ENCODE measurements at regions not wholly inside any gene's neighbourhood (a gene's known extent, or its start where the extent isn't known, plus 50 kb on each side); places are given as distances from the start of the nearest gene placed in this dataset.

GRCh38 chr3:23052620-23053019, 150.5 kb upstream of the UBE2E2 start:
- H3K4me2 ChIP-seq (ENCODE audit: insufficient read depth in 1 of 2, low read depth in 2 of 2, low read length in 2 of 2): no peak overlapping the region
- H4K8ac ChIP-seq (ENCODE audit: extremely low read depth, insufficient read depth, low read length): no peak overlapping the region
- no peaks in the 10 kb centered on the region for H4K20me1 ChIP-seq (replicated peaks in 1 of 2; ENCODE audit: control insufficient read depth in 1 of 2, insufficient read depth in 2 of 2, low read length in 2 of 2)
- no peaks in the 10 kb centered on the region for H3K4me1 ChIP-seq (replicated peaks in 1 of 4; ENCODE audit: control insufficient read depth in 3 of 4, insufficient read depth in 4 of 4, low read length in 3 of 4)
- WGBS, 2 experiments (ENCODE audit: extremely low coverage in 1 of 2, insufficient coverage in 1 of 2, insufficient read length in 1 of 2, insufficient replicate concordance in 2 of 2, low coverage in 1 of 2, low lambda C conversion rate in 2 of 2, missing lambda C conversion rate in 1 of 2): 81% methylated on average over 7 of the region's 7 CpGs; no CpG with 5 or more reads in 1 of the 2 experiments
- POLR2A ChIA-PET (ENCODE audit: partially characterized antibody): interaction anchor here (1.5 kb wide), 1 partner anchor 33 kb away, joined by 4 read pairs; no protein-coding TSS in a partner anchor
- no peak overlapping the region for H2AFZ ChIP-seq (ENCODE audit: low read length)
- H2BK20ac ChIP-seq (ENCODE audit: low read length): no peak overlapping the region
- no peak overlapping the region for H2BK15ac ChIP-seq (ENCODE audit: low read length)
- DNase-seq (ENCODE audit: low read depth in 1 of 2, low spot score in 2 of 2) (peak; percentile 27 to 62), FAIRE-seq (no peak)
- no peak overlapping the region for H3K18ac ChIP-seq (ENCODE audit: extremely low read depth, low read length)
- no peaks in the 10 kb centered on the region for H3K79me2 ChIP-seq (ENCODE audit: control insufficient read depth in 1 of 2, insufficient read depth in 2 of 2, low read length in 2 of 2)
- no peak overlapping the region for H4K91ac ChIP-seq (replicated peaks; ENCODE audit: insufficient read length, low read length)
- no peak overlapping the region for H3K9ac ChIP-seq (replicated peaks in 1 of 4; ENCODE audit: extremely low read depth in 1 of 4, low read depth in 3 of 4, low read length in 3 of 4)
- H3K14ac ChIP-seq (ENCODE audit: insufficient read length): no peak overlapping the region
- no peaks in the 10 kb centered on the region for H3K27me3 ChIP-seq (replicated peaks in 1 of 4; ENCODE audit: control insufficient read depth in 3 of 4, extremely low read depth in 1 of 4, insufficient read depth in 3 of 4, low read length in 3 of 4)
- no peaks in the 10 kb centered on the region; the same call in 1 of the 2 replicates for H3K23me2 ChIP-seq (ENCODE audit: low read depth, low read length)
- CTCF ChIA-PET (ENCODE audit: partially characterized antibody): interaction anchor here (0.6 to 1.3 kb wide), 4 partner anchors 26 to 1453 kb away, joined by 3 to 4 read pairs (median 3); no protein-coding TSS in a partner anchor
- no peaks in the 10 kb centered on the region for H3K36me3 ChIP-seq (ENCODE audit: control insufficient read depth in 2 of 4, insufficient read depth in 4 of 4, low read length in 3 of 4)
- H3K79me1 ChIP-seq (ENCODE audit: low read depth, low read length): no peaks in the 10 kb centered on the region
- H2AK5ac ChIP-seq (ENCODE audit: low read depth, low read length): no peak overlapping the region
- H4K5ac ChIP-seq (ENCODE audit: insufficient read length, low read depth, low read length): no peak overlapping the region
- no peak overlapping the region for H3K4me3 ChIP-seq (ENCODE audit: extremely low read depth in 1 of 4, insufficient read depth in 2 of 4, low read depth in 3 of 4, low read length in 4 of 4)
- H3K56ac ChIP-seq (replicated peaks; ENCODE audit: insufficient read length, low read depth, low read length): no peak overlapping the region
- H3K23ac ChIP-seq (ENCODE audit: insufficient read length): no peak overlapping the region
- no peak overlapping the region for H2BK12ac ChIP-seq (ENCODE audit: low read depth, low read length)
- no peak overlapping the region for H2BK120ac ChIP-seq (replicated peaks; ENCODE audit: low read depth, low read length)
- H3K27ac ChIP-seq (ENCODE audit: low read depth, low read length): no peak overlapping the region
- no peak overlapping the region for H3K4ac ChIP-seq (replicated peaks; ENCODE audit: insufficient read length, low read depth, low read length)
- H2BK5ac ChIP-seq (ENCODE audit: low read depth, low read length): no peak overlapping the region
- no peaks in the 10 kb centered on the region for H3K9me3 ChIP-seq (ENCODE audit: insufficient read depth in 2 of 2, low read depth in 1 of 2, low read length in 1 of 2)
- no peak for TF ChIP-seq SIX5 (IDR thresholded peaks at IDR 0.05; ENCODE audit: low read depth, low read length)
- TF ChIP-seq RAD21 (IDR thresholded peaks at IDR 0.05 in 1 of 2, conservative IDR thresholded peaks at IDR 0.05 in 1 of 2; ENCODE audit: low read depth in 2 of 2, low read length in 2 of 2): peak; percentile 58 to 68
- peak; percentile 56 to 77 (median 71) for TF ChIP-seq CTCF (IDR thresholded peaks at IDR 0.05; ENCODE audit: control extremely low read depth in 1 of 3, insufficient read depth in 1 of 3, low read depth in 1 of 3, low read length in 3 of 3)
- TF ChIP-seq EP300 (IDR thresholded peaks at IDR 0.05; ENCODE audit: borderline replicate concordance in 1 of 2, low read depth in 2 of 2, low read length in 2 of 2): no peak

All from H1 (cell line).